SK-N-MC (cell line): ENCODE measurements at regions not wholly inside any gene's neighbourhood (a gene's known extent, or its start where the extent isn't known, plus 50 kb on each side); places are given as distances from the start of the nearest gene placed in this dataset.

Experiments used
- EZH2 ChIP-seq: fragments of 200-600 bp; sonication (generic); IDR thresholded peaks from one replicate; pipeline ENCODE4 v1.6.1; 2017; ENCODE audit warnings: antibody characterized with exemption
- FOXP2 ChIP-seq: optimal IDR thresholded peaks from 2 replicates; pipeline ENCODE3; 2011; ENCODE audit warnings: mild to moderate bottlenecking, moderate library complexity; ENCODE audit not compliant: insufficient read depth; ENCODE audit errors: extremely low read length, control extremely low read depth
- POLR2AphosphoS5 ChIP-seq: IDR thresholded peaks from 2 replicates; pipeline ENCODE4 v1.6.1; 2012; ENCODE audit warnings: mild to moderate bottlenecking, low read depth, low read length, borderline replicate concordance

DNA sequence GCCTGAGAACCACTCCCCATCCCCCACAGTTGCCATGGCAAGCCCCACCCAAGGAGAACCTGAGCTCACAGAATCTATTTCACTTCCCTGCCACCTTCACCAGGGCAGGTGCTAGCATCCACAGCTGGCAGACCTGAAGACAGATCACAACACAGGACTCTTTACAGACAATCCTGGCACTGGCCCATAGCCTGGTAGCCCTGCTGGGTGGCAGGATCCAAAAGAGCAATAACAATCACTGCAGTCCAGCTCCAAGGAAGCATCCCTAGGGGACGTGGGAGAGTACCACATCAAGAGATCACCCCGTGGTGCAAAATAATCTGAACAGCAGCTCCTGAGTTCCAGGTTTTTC lies 463.2 kb upstream of the PIK3R1 start:
- TF ChIP-seq POLR2AphosphoS5 = no peak
- no peak for TF ChIP-seq EZH2
- TF ChIP-seq FOXP2 = no peak
